Osteoblast (primary cell): ENCODE measurements at regions not wholly inside any gene's neighbourhood (a gene's known extent, or its start where the extent isn't known, plus 50 kb on each side); places are given as distances from the start of the nearest gene placed in this dataset.

Experiments used
- DNase-seq: peaks from one replicate; pipeline ENCODE4 v3.0.0; 2011; ENCODE audit warnings: low spot score, mixed read lengths; ENCODE audit not compliant: insufficient read length; ENCODE audit errors: missing footprints
- H2AFZ ChIP-seq: 2 replicates; pipeline ENCODE4 v1.6.0; 2011; ENCODE audit warnings: mild to moderate bottlenecking, low read length
- H3K27ac ChIP-seq: 2 replicates; pipeline ENCODE4 v1.5.1; 2011; ENCODE audit warnings: mild to moderate bottlenecking, low read depth, low read length, moderate library complexity
- H3K27me3 ChIP-seq: 2 replicates; pipeline ENCODE4 v1.6.0; 2012; ENCODE audit warnings: mild to moderate bottlenecking, control low read depth, inconsistent platforms, low read length, moderate library complexity; ENCODE audit not compliant: insufficient read depth
- H3K36me3 ChIP-seq: 2 replicates; pipeline ENCODE4 v1.5.1; 2011; ENCODE audit warnings: mild to moderate bottlenecking, low read length, control low read depth, moderate library complexity; ENCODE audit not compliant: insufficient read depth
- H3K4me1 ChIP-seq: 2 replicates; pipeline ENCODE4 v1.5.1; 2011; ENCODE audit warnings: mild to moderate bottlenecking, low read length, control low read depth, moderate library complexity; ENCODE audit not compliant: insufficient read depth
- H3K4me2 ChIP-seq: 2 replicates; pipeline ENCODE4 v1.6.0; 2011; ENCODE audit warnings: mild to moderate bottlenecking, low read length; ENCODE audit not compliant: insufficient read depth
- H3K4me3 ChIP-seq: fragments of 200-600 bp; sonication (generic); 3 replicates; pipeline ENCODE4 v1.5.1; 2012; ENCODE audit warnings: mild to moderate bottlenecking, low read length, inconsistent platforms; ENCODE audit not compliant: insufficient read depth
- H3K79me2 ChIP-seq: 2 replicates; pipeline ENCODE4 v1.6.0; 2012; ENCODE audit warnings: mild to moderate bottlenecking, low read length, control low read depth, inconsistent platforms; ENCODE audit not compliant: insufficient read depth
- H3K9me3 ChIP-seq: 2 replicates; pipeline ENCODE4 v1.5.1; 2011; ENCODE audit warnings: low read depth, low read length, control low read depth
- H4K20me1 ChIP-seq: 2 replicates; pipeline ENCODE4 v1.6.0; 2012; ENCODE audit warnings: mild to moderate bottlenecking, low read length, control low read depth; ENCODE audit not compliant: insufficient read depth
- TF ChIP-seq, protein P1 (sequence below): IDR thresholded peaks from 2 replicates; pipeline ENCODE4 v1.5.1; 2011; ENCODE audit warnings: mild to moderate bottlenecking, low read depth, low read length, moderate library complexity; ENCODE audit errors: extremely low read depth

DNA sequence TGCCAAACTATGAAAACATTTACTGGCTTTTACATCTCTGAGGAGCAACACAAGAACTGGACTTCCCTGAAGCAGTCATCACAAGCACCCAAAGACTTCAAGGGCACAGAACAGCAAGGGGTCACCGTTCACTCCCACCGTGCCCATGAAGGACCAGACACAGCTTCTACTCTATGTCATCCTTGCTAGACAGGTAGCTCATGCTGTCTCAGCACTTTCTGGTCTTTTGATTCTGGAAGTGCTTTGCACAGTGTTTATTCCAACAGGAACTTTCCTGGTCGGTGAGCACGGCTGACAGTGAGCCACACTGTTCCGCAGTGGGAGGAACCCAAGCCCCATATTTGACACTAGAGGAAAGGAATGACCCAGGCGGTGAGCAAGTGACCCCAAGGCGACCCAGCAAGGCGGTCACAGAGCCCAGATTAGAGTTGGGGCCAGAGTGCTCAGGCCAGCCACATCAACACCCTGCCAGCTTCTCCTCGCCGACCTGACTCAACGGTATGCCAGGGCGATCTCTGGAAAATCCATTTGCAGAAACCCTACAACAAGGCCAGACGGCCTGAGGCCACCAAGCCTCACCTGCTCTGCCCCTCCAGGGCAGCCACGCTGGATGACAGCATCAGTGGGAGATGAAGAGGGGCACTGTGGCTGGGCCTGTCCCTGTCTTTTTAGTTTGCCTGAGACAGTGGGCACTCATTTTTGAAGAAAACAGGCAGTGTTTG, 318.6 kb downstream of the TCERG1L start:
- Histone ChIP-seq H2AFZ (no peak overlapping the region), H3K36me3 (no peaks in the 10 kb centered on the region), H3K9me3 (no peaks in the 10 kb centered on the region), H3K4me1 (no peaks in the 10 kb centered on the region), H4K20me1 (no peaks in the 10 kb centered on the region), H3K79me2 (no peaks in the 10 kb centered on the region), H3K27me3 (no peaks in the 10 kb centered on the region), H3K27ac (no peak overlapping the region), H3K4me3 (no peak overlapping the region), H3K4me2 (no peak overlapping the region)
- DNase-seq, result no peak
- TF ChIP-seq, protein P1, sequence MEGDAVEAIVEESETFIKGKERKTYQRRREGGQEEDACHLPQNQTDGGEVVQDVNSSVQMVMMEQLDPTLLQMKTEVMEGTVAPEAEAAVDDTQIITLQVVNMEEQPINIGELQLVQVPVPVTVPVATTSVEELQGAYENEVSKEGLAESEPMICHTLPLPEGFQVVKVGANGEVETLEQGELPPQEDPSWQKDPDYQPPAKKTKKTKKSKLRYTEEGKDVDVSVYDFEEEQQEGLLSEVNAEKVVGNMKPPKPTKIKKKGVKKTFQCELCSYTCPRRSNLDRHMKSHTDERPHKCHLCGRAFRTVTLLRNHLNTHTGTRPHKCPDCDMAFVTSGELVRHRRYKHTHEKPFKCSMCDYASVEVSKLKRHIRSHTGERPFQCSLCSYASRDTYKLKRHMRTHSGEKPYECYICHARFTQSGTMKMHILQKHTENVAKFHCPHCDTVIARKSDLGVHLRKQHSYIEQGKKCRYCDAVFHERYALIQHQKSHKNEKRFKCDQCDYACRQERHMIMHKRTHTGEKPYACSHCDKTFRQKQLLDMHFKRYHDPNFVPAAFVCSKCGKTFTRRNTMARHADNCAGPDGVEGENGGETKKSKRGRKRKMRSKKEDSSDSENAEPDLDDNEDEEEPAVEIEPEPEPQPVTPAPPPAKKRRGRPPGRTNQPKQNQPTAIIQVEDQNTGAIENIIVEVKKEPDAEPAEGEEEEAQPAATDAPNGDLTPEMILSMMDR, result no peak

GRCh38 chr10:130993612-130994011, 317.9 kb downstream of the TCERG1L start:
- Histone ChIP-seq H3K4me2 (no peak overlapping the region), H3K27ac (no peak overlapping the region), H4K20me1 (no peaks in the 10 kb centered on the region), H3K27me3 (no peaks in the 10 kb centered on the region), H3K4me1 (no peaks in the 10 kb centered on the region), H3K4me3 (no peak overlapping the region), H3K36me3 (no peaks in the 10 kb centered on the region), H3K79me2 (no peaks in the 10 kb centered on the region), H2AFZ (no peak overlapping the region), H3K9me3 (no peaks in the 10 kb centered on the region)
- DNase-seq, result no peak
- TF ChIP-seq, protein P1, result no peak

GRCh38 chr10:130994191-130994590, 317.3 kb downstream of the TCERG1L start:
- no peaks in the 10 kb centered on the region for H4K20me1 ChIP-seq
- no peaks in the 10 kb centered on the region for H3K9me3 ChIP-seq
- H3K4me2 ChIP-seq, result no peak overlapping the region
- DNase-seq, result no peak
- no peaks in the 10 kb centered on the region for H3K79me2 ChIP-seq
- no peaks in the 10 kb centered on the region for H3K27me3 ChIP-seq
- TF ChIP-seq, protein P1, result no peak
- H3K27ac ChIP-seq, result no peak overlapping the region
- no peaks in the 10 kb centered on the region for H3K4me1 ChIP-seq
- no peak overlapping the region for H2AFZ ChIP-seq
- H3K4me3 ChIP-seq, result no peak overlapping the region
- no peaks in the 10 kb centered on the region for H3K36me3 ChIP-seq

GRCh38 chr10:130994845-130995244, 316.7 kb downstream of the TCERG1L start:
- H3K9me3 ChIP-seq, result no peaks in the 10 kb centered on the region
- no peak overlapping the region for H3K4me3 ChIP-seq
- TF ChIP-seq, protein P1, result no peak
- no peaks in the 10 kb centered on the region for H3K4me1 ChIP-seq
- DNase-seq, result no peak
- H3K27ac ChIP-seq, result no peak overlapping the region
- H3K79me2 ChIP-seq, result no peaks in the 10 kb centered on the region
- H3K27me3 ChIP-seq, result no peaks in the 10 kb centered on the region
- H2AFZ ChIP-seq, result no peak overlapping the region
- H3K36me3 ChIP-seq, result no peaks in the 10 kb centered on the region
- H4K20me1 ChIP-seq, result no peaks in the 10 kb centered on the region
- H3K4me2 ChIP-seq, result no peak overlapping the region
